ENCODE measurements at regions not wholly inside any gene's neighbourhood (a gene's known extent, or its start where the extent isn't known, plus 50 kb on each side); places are given as distances from the start of the nearest gene placed in this dataset.

- Histone ChIP-seq H3K9me3 (ENCODE audit: insufficient read depth, low read depth) (no peaks in the 10 kb centered on the region), H2AFZ (no peak overlapping the region), H3K27me3 (ENCODE audit: insufficient read depth, low read depth) (no peaks in the 10 kb centered on the region), H3F3A (ENCODE audit: insufficient read depth, low read depth) (no peaks in the 10 kb centered on the region), H3K79me2 (ENCODE audit: low read depth) (no peaks in the 10 kb centered on the region), H4K20me1 (ENCODE audit: insufficient read depth) (no peaks in the 10 kb centered on the region), H3K4me3 (no peak overlapping the region), H3K4me1 (replicated peaks; ENCODE audit: insufficient read depth) (no peaks in the 10 kb centered on the region), H3K4me2 (no peak overlapping the region), H3K27ac (no peak overlapping the region), H3K36me3 (ENCODE audit: low read depth) (no peaks in the 10 kb centered on the region), H3K9me2 (ENCODE audit: insufficient read depth) (no peaks in the 10 kb centered on the region)
- ChIA-PET CTCF (no interaction called here), POLR2A (ENCODE audit: unreplicated experiment) (interaction anchor here (0.6 kb wide), 2 partner anchors 10 to 32 kb away, joined by 4 to 5 read pairs; no protein-coding TSS in a partner anchor)
- BruUV-seq (replicated peaks): no TSS peak
- intact Hi-C loops (cut with micrococcal nuclease; ENCODE audit: unreplicated experiment): no loop called here
- no peak for DNase-seq
- no peak for TF ChIP-seq EZH2 (IDR thresholded peaks at IDR 0.05; ENCODE audit: low read depth)
- TF ChIP-seq CTCF (conservative IDR thresholded peaks at IDR 0.05): no peak
Observed at GRCh38 chr14:53748691-53749090, 207.9 kb downstream of the BMP4 start.

GRCh38 chr14:53744857-53745256 is 211.8 kb downstream of the BMP4 start:
- TF ChIP-seq CTCF (conservative IDR thresholded peaks at IDR 0.05) (no peak), EZH2 (IDR thresholded peaks at IDR 0.05; ENCODE audit: low read depth) (no peak)

GRCh38 chr14:53743371-53743770 is 213.3 kb downstream of the BMP4 start:
- H3K36me3 ChIP-seq (ENCODE audit: low read depth): no peaks in the 10 kb centered on the region
- H3K79me2 ChIP-seq (ENCODE audit: low read depth): no peaks in the 10 kb centered on the region
- no peaks in the 10 kb centered on the region for H3K9me3 ChIP-seq (ENCODE audit: insufficient read depth, low read depth)
- H3K4me2 ChIP-seq: no peak overlapping the region
- ChIA-PET CTCF (no interaction called here), POLR2A (ENCODE audit: unreplicated experiment) (no interaction called here)
- H3K9me2 ChIP-seq (ENCODE audit: insufficient read depth): no peaks in the 10 kb centered on the region
- no peaks in the 10 kb centered on the region for H3K27me3 ChIP-seq (ENCODE audit: insufficient read depth, low read depth)
- no peak overlapping the region for H2AFZ ChIP-seq
- no peak overlapping the region for H3K27ac ChIP-seq
- no peaks in the 10 kb centered on the region for H3K4me1 ChIP-seq (replicated peaks; ENCODE audit: insufficient read depth)
- H3F3A ChIP-seq (ENCODE audit: insufficient read depth, low read depth): no peaks in the 10 kb centered on the region
- no peaks in the 10 kb centered on the region for H4K20me1 ChIP-seq (ENCODE audit: insufficient read depth)
- BruUV-seq (replicated peaks): no TSS peak
- DNase-seq: no peak
- TF ChIP-seq EZH2 (IDR thresholded peaks at IDR 0.05; ENCODE audit: low read depth) (no peak), CTCF (conservative IDR thresholded peaks at IDR 0.05) (no peak)
- H3K4me3 ChIP-seq: no peak overlapping the region
- intact Hi-C loops (cut with micrococcal nuclease; ENCODE audit: unreplicated experiment): no loop called here

More at GRCh38 chr14:53744857-53745256, 211.8 kb downstream of the BMP4 start:
- no peak overlapping the region for H3K27ac ChIP-seq
- intact Hi-C loops (cut with micrococcal nuclease; ENCODE audit: unreplicated experiment): no loop called here
- H3K4me1 ChIP-seq (replicated peaks; ENCODE audit: insufficient read depth): no peaks in the 10 kb centered on the region
- no peak overlapping the region for H3K4me3 ChIP-seq
- H4K20me1 ChIP-seq (ENCODE audit: insufficient read depth): no peaks in the 10 kb centered on the region
- no peaks in the 10 kb centered on the region for H3K36me3 ChIP-seq (ENCODE audit: low read depth)
- H2AFZ ChIP-seq: no peak overlapping the region
- no peaks in the 10 kb centered on the region for H3F3A ChIP-seq (ENCODE audit: insufficient read depth, low read depth)
- no peak for DNase-seq
- no TSS peak for BruUV-seq (replicated peaks)
- no peaks in the 10 kb centered on the region for H3K27me3 ChIP-seq (ENCODE audit: insufficient read depth, low read depth)
- H3K9me2 ChIP-seq (ENCODE audit: insufficient read depth): no peaks in the 10 kb centered on the region
- no peaks in the 10 kb centered on the region for H3K79me2 ChIP-seq (ENCODE audit: low read depth)
- CTCF ChIA-PET: no interaction called here
- no peak overlapping the region for H3K4me2 ChIP-seq
- no peaks in the 10 kb centered on the region for H3K9me3 ChIP-seq (ENCODE audit: insufficient read depth, low read depth)
- POLR2A ChIA-PET (ENCODE audit: unreplicated experiment): no interaction called here
